Loucy (cell line): ENCODE measurements at regions not wholly inside any gene's neighbourhood (a gene's known extent, or its start where the extent isn't known, plus 50 kb on each side); places are given as distances from the start of the nearest gene placed in this dataset.

Experiments
- H2AFZ ChIP-seq: fragments of 200-600 bp; sonication (generic); 2 replicates; pipeline ENCODE4 v1.6.0; 2016; ENCODE audit warnings: antibody characterized with exemption, mild to moderate bottlenecking, low read length, moderate library complexity
- H3F3A ChIP-seq: fragments of 200-600 bp; 2 replicates; pipeline ENCODE4 v1.6.0; 2016; ENCODE audit warnings: antibody characterized with exemption, low read depth, mild to moderate bottlenecking
- H3K27me3 ChIP-seq: fragments of 200-600 bp; sonication (generic); 2 replicates; pipeline ENCODE4 v1.6.1; 2014; ENCODE audit warnings: low read length, mild to moderate bottlenecking; ENCODE audit not compliant: insufficient read depth, poor library complexity, severe bottlenecking
- H3K36me3 ChIP-seq: fragments of 200-600 bp; sonication (generic); 2 replicates; pipeline ENCODE4 v1.6.1; 2016; ENCODE audit warnings: low read length; ENCODE audit not compliant: insufficient read depth
- H3K4me1 ChIP-seq: fragments of 200-600 bp; sonication (generic); 2 replicates; pipeline ENCODE4 v1.5.1; 2014; ENCODE audit warnings: low read length, mild to moderate bottlenecking; ENCODE audit not compliant: insufficient read depth, poor library complexity, severe bottlenecking
- H3K4me2 ChIP-seq: fragments of 200-600 bp; sonication (generic); 2 replicates; pipeline ENCODE4 v1.6.0; 2014; ENCODE audit warnings: antibody characterized with exemption, low read length, low read depth, mild to moderate bottlenecking; ENCODE audit not compliant: poor library complexity, severe bottlenecking
- H3K4me3 ChIP-seq: fragments of 200-600 bp; sonication (generic); 2 replicates; pipeline ENCODE4 v1.5.1; 2014; ENCODE audit warnings: low read length, mild to moderate bottlenecking, mixed read lengths; ENCODE audit not compliant: poor library complexity, severe bottlenecking
- H3K79me2 ChIP-seq: fragments of 200-600 bp; sonication (generic); 2 replicates; pipeline ENCODE4 v1.6.1; 2014; ENCODE audit warnings: low read length; ENCODE audit not compliant: insufficient read depth
- H3K9ac ChIP-seq: fragments of 200-600 bp; sonication (generic); 2 replicates; pipeline ENCODE4 v1.6.0; 2014; ENCODE audit warnings: mild to moderate bottlenecking, low read depth, low read length, moderate library complexity; ENCODE audit not compliant: poor library complexity, severe bottlenecking
- H3K9me2 ChIP-seq: fragments of 200-600 bp; sonication (generic); replicated peaks from 2 replicates; pipeline ENCODE4 v1.6.1; 2016; ENCODE audit warnings: low read depth, low read length, mixed read lengths
- H3K9me3 ChIP-seq: fragments of 200-600 bp; sonication (generic); 2 replicates; pipeline ENCODE4 v1.6.1; 2014; ENCODE audit warnings: mild to moderate bottlenecking, antibody characterized with exemption, low read length, low read depth; ENCODE audit not compliant: insufficient read depth
- H4K20me1 ChIP-seq: fragments of 200-600 bp; sonication (generic); 2 replicates; pipeline ENCODE4 v1.6.0; 2014; ENCODE audit warnings: antibody characterized with exemption, low read length, mild to moderate bottlenecking; ENCODE audit not compliant: insufficient read depth, poor library complexity, severe bottlenecking
- EZH2phosphoT487 ChIP-seq: fragments of 200-600 bp; IDR thresholded peaks from 2 replicates; pipeline ENCODE4 v1.6.1; 2018; ENCODE audit warnings: antibody characterized with exemption, mild to moderate bottlenecking, moderate library complexity, borderline replicate concordance
- TF ChIP-seq, protein P1 (sequence below): fragments of 200-600 bp; sonication (generic); conservative IDR thresholded peaks from 2 replicates; pipeline ENCODE4 v1.5.1; 2014; ENCODE audit warnings: mild to moderate bottlenecking, antibody characterized with exemption, low read length

DNA sequence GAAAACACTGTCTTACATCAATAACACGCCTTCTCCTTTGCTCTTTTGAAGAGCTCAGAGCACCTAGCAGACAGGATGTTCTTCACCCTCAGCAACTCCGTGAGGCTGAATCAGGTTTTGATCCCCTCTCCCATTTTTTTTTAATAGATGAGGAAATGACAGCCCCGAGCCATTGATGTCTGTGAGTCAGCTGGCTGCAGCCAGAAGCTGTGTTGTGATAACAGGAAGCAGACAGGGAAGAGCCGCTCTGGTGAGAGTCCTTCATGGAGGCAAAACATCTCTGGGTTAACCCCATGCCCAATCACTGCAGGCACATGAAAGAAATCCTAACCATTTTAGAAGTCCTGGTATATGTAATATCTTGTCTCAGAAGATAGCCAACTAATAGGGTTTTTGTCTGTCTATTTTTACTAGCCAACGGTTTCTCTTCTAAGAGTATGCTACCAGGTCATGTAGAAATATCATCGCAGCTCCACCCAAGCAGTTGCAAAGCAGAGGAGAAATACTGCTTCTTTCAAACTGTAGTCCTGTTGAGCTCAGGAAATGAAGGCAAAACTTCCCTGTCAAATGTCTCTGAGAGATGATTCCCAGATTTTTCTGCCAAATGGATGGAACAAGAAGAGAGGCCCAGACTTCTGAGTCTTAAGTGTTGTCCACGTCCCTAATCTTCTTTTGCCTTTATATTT lies 568.9 kb downstream of the CCDC171 start:
- H3K9ac ChIP-seq, result no peak overlapping the region
- no peaks in the 10 kb centered on the region for H3F3A ChIP-seq
- no peak for TF ChIP-seq EZH2phosphoT487
- TF ChIP-seq, protein P1, sequence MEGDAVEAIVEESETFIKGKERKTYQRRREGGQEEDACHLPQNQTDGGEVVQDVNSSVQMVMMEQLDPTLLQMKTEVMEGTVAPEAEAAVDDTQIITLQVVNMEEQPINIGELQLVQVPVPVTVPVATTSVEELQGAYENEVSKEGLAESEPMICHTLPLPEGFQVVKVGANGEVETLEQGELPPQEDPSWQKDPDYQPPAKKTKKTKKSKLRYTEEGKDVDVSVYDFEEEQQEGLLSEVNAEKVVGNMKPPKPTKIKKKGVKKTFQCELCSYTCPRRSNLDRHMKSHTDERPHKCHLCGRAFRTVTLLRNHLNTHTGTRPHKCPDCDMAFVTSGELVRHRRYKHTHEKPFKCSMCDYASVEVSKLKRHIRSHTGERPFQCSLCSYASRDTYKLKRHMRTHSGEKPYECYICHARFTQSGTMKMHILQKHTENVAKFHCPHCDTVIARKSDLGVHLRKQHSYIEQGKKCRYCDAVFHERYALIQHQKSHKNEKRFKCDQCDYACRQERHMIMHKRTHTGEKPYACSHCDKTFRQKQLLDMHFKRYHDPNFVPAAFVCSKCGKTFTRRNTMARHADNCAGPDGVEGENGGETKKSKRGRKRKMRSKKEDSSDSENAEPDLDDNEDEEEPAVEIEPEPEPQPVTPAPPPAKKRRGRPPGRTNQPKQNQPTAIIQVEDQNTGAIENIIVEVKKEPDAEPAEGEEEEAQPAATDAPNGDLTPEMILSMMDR, result no peak
- no peaks in the 10 kb centered on the region for H3K9me2 ChIP-seq
- no peaks in the 10 kb centered on the region for H3K4me1 ChIP-seq
- H3K9me3 ChIP-seq, result no peaks in the 10 kb centered on the region
- H3K4me3 ChIP-seq, result no peak overlapping the region
- H4K20me1 ChIP-seq, result no peaks in the 10 kb centered on the region
- H2AFZ ChIP-seq, result no peak overlapping the region
- H3K36me3 ChIP-seq, result no peaks in the 10 kb centered on the region
- no peaks in the 10 kb centered on the region for H3K27me3 ChIP-seq
- H3K79me2 ChIP-seq, result no peaks in the 10 kb centered on the region
- no peak overlapping the region for H3K4me2 ChIP-seq

DNA sequence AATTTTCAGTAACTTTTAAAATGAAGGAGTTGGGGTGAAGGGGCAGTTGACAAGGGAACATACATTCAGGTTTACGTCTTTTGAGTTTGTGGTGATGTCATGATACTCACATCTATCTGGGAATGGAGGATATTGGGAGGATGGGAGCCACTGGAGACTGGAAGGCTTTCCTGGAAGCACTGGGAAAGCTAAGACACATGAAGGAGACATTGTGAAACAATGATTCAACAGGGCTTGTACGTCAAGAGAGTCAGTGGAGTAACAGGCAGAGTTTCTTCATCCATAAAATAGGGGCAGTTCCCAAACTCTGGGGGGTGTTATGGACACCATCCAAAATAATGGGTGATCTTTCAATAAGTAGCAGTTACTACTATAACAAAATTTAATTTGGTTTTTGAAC lies 572.8 kb downstream of the CCDC171 start:
- TF ChIP-seq, protein P1, result no peak
- TF ChIP-seq EZH2phosphoT487, result no peak
- no peaks in the 10 kb centered on the region for H4K20me1 ChIP-seq
- no peaks in the 10 kb centered on the region for H3K9me2 ChIP-seq
- no peak overlapping the region for H2AFZ ChIP-seq
- no peak overlapping the region for H3K4me3 ChIP-seq
- H3K4me1 ChIP-seq, result no peaks in the 10 kb centered on the region
- H3F3A ChIP-seq, result no peaks in the 10 kb centered on the region
- H3K9ac ChIP-seq, result no peak overlapping the region
- no peaks in the 10 kb centered on the region for H3K36me3 ChIP-seq
- no peaks in the 10 kb centered on the region for H3K9me3 ChIP-seq
- no peaks in the 10 kb centered on the region for H3K79me2 ChIP-seq
- H3K27me3 ChIP-seq, result no peaks in the 10 kb centered on the region
- H3K4me2 ChIP-seq, result no peak overlapping the region

DNA sequence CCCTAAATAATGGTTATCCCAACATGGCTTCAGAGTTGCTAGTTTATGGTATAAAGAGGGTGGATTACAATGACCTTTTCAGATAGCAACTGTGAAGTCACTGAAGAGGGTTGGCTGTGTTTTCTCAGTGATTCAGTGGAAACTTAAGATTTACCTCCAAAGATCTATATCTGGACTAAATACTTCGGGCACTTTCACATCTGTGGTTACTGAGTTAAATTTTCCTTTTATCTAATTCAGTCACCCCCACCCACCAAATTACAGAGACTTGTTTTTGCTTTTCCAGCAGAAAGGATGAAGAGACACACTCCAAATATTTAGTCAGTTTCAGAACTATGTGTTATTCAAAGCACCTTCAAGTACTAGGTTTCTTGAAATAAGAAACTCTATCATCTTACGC lies 573.2 kb downstream of the CCDC171 start:
- H3K4me1 ChIP-seq, result no peaks in the 10 kb centered on the region
- H3K9me3 ChIP-seq, result no peaks in the 10 kb centered on the region
- H3K4me3 ChIP-seq, result no peak overlapping the region
- no peak overlapping the region for H3K4me2 ChIP-seq
- no peak overlapping the region for H2AFZ ChIP-seq
- no peaks in the 10 kb centered on the region for H3K27me3 ChIP-seq
- TF ChIP-seq EZH2phosphoT487, result no peak
- TF ChIP-seq, protein P1, result no peak
- H3K9ac ChIP-seq, result no peak overlapping the region
- H4K20me1 ChIP-seq, result no peaks in the 10 kb centered on the region
- no peaks in the 10 kb centered on the region for H3K36me3 ChIP-seq
- no peaks in the 10 kb centered on the region for H3K79me2 ChIP-seq
- H3K9me2 ChIP-seq, result no peaks in the 10 kb centered on the region
- H3F3A ChIP-seq, result no peaks in the 10 kb centered on the region
